Common myeloid progenitor, CD34-positive (primary cell): ENCODE measurements at regions not wholly inside any gene's neighbourhood (a gene's known extent, or its start where the extent isn't known, plus 50 kb on each side); places are given as distances from the start of the nearest gene placed in this dataset.
"Not testable (repeated sequence)": the region's sequence is repeated elsewhere in the genome, so short reads cannot be mapped to it uniquely, and the experiment has no call there.

Source experiments
- CTCF ChIA-PET: fragments of 350-600 bp; sonication (Branson Sonifier 250); formaldehyde crosslinking; loops from one replicate; lab custom pipeline; 2021; ENCODE audit warnings: antibody characterized with exemption; lab: Charles Lee
- POLR2A ChIA-PET: fragments of 350-600 bp; sonication (Branson Sonifier 250); formaldehyde crosslinking; loops from one replicate; lab custom pipeline; 2021; ENCODE audit warnings: antibody characterized with exemption; lab: Charles Lee
- DNase-seq, 3 donors: peaks; one replicate each; pipeline versions ENCODE4 v3.0.0 to v3.0.0-alpha.2; 2013
- H3K27ac ChIP-seq, 2 experiments: 1 replicate in 1 of 2; 2 replicates in 1 of 2; pipeline ENCODE4 v1.7.0; 2013; ENCODE audit warnings: inconsistent platforms in 2 of 2, low read length in 2 of 2, mild to moderate bottlenecking in 2 of 2, low read depth in 1 of 2, moderate library complexity in 1 of 2; ENCODE audit not compliant: severe bottlenecking in 2 of 2, insufficient read depth in 1 of 2, poor library complexity in 1 of 2
- H3K27me3 ChIP-seq, 5 experiments: replicated peaks in 2 of 5; 1 replicate in 3 of 5; 2 replicates in 2 of 5; pipeline versions ENCODE4 v1.6.1 to v1.7.0; 2013; ENCODE audit warnings: low read length in 4 of 5, mild to moderate bottlenecking in 2 of 5, moderate library complexity in 2 of 5, inconsistent platforms in 1 of 5; ENCODE audit not compliant: insufficient read depth in 5 of 5, control insufficient read depth in 4 of 5
- H3K36me3 ChIP-seq, 4 experiments: 1 replicate in 2 of 4; 2 replicates in 2 of 4; pipeline versions ENCODE4 v1.6.1 to v1.7.0; 2013; ENCODE audit warnings: low read length in 3 of 4, control low read depth in 1 of 4, mild to moderate bottlenecking in 1 of 4; ENCODE audit not compliant: control insufficient read depth in 4 of 4, insufficient read depth in 4 of 4
- H3K4me1 ChIP-seq, 4 experiments: 1 replicate in 3 of 4; 2 replicates in 1 of 4; pipeline versions ENCODE4 v1.6.1 to v1.7.1; 2013; ENCODE audit warnings: low read length in 3 of 4, mild to moderate bottlenecking in 3 of 4, control low read depth in 1 of 4, inconsistent platforms in 1 of 4, moderate library complexity in 1 of 4; ENCODE audit not compliant: control insufficient read depth in 4 of 4, insufficient read depth in 4 of 4; ENCODE audit errors: control extremely low read depth in 1 of 4
- H3K4me3 ChIP-seq, 7 experiments: 1 replicate in 4 of 7; 2 replicates in 3 of 7; pipeline versions ENCODE4 v1.5.1 to v1.7.0; 2013; ENCODE audit warnings: mild to moderate bottlenecking in 7 of 7, low read length in 6 of 7, moderate library complexity in 6 of 7, inconsistent platforms in 2 of 7, low read depth in 2 of 7, control low read depth in 1 of 7; ENCODE audit not compliant: insufficient read depth in 4 of 7, control insufficient read depth in 1 of 7; ENCODE audit errors: extremely low read depth in 1 of 7
- H3K9me3 ChIP-seq, 5 experiments: 1 replicate in 4 of 5; 2 replicates in 1 of 5; pipeline versions ENCODE4 v1.6.1 to v1.7.1; 2013; ENCODE audit warnings: low read length in 4 of 5, mild to moderate bottlenecking in 2 of 5, inconsistent platforms in 1 of 5, low read depth in 1 of 5, moderate library complexity in 1 of 5; ENCODE audit not compliant: control insufficient read depth in 4 of 5, insufficient read depth in 2 of 5; ENCODE audit errors: control extremely low read depth in 1 of 5
- WGBS: methylation state at CpG from one replicate; pipeline ENCODE4 v1.1.5; 2013; ENCODE audit not compliant: insufficient coverage; 5-methylcytosine and 5-hydroxymethylcytosine counted together

DNA sequence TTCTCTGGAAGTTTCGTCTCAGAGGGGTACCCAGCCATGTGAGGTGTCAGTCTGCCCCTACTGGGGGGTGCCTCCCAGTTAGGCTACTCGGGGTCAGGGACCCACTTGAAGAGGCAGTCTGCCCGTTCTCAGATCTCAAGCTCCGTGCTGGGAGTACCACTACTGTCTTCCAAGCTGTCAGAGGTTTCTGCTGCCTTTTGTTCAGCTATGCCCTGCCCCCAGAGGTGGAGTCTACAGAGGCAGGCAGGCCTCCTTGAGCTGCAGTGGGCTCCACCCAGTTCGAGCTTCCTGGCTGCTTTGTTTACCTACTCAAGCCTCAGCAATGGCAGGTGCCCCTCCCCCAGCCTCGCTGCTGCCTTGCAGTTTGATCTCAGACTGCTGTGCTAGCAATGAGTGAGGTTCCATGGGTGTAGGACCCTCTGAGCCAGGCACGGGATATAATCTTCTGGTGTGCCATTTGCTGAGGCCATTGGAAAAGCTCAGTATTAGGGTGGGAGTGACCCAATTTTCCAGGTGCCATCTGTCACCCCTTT is 71.0 kb upstream of the SH3GLB1 start:
- CTCF ChIA-PET, DNase-seq: not testable (repeated sequence)
- WGBS, result 92% methylated on average over 3 of the region's 7 CpGs

DNA sequence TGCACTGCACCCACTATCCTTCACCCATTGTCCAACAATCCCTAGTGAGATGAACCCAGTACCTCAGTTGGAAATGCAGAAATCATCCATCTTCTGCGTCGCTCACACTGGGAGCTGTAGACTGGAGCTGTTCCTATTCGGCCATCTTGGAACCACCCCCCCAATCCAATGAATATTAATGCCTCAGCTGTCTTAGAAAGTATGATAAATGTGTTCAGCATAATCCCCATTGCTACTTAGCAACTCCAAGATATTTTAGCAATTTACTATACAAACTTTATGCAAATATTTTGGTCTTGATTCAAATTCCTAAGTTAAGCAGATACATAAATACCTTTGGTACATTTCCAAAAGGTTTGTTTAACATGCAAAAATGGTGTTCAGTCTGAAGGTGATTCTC is 70.5 kb upstream of the SH3GLB1 start:
- ChIA-PET POLR2A (no interaction called here), CTCF (no interaction called here)
- Histone ChIP-seq H3K4me1 (no peaks in the 10 kb centered on the region), H3K4me3 (no peak overlapping the region), H3K9me3 (peaks cover 0 to 4% (median 0%) of the 10 kb centered on the region in 5 experiments), H3K36me3 (no peaks in the 10 kb centered on the region), H3K27ac (no peak overlapping the region), H3K27me3 (no peaks in the 10 kb centered on the region)
- no peak for DNase-seq
- no CpG with 5 or more reads among the region's 3 CpGs for WGBS

More for the DNA sequence above, 71.0 kb upstream of the SH3GLB1 start:
- POLR2A ChIA-PET, H3K9me3 ChIP-seq, H3K4me3 ChIP-seq, H3K36me3 ChIP-seq, H3K27ac ChIP-seq, H3K4me1 ChIP-seq, H3K27me3 ChIP-seq: not testable (repeated sequence)

DNA sequence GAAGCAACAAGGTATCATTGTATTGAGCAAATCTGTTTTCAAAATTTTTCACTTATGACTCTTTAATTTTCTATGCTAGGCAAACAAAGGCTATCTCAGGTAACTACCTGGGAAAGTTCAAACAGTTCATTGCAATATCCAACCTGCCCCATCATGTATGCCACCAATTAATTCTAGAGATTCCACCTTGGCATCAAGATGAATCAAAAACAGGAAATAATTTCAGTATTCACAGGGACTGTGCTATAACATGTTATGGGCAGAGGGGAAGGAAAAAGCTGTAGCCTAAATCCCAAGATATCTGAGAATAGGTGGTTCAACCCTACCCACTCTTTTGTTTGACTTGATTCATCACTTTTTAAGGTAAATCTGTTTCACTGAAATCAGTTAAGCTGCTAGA is 67.5 kb upstream of the SH3GLB1 start:
- no peaks in the 10 kb centered on the region for H3K36me3 ChIP-seq
- ChIA-PET POLR2A (no interaction called here), CTCF (no interaction called here)
- no peak overlapping the region for H3K27ac ChIP-seq
- no peaks in the 10 kb centered on the region for H3K9me3 ChIP-seq
- H3K4me1 ChIP-seq, result no peaks in the 10 kb centered on the region
- no peak for DNase-seq
- H3K4me3 ChIP-seq, result no peak overlapping the region
- H3K27me3 ChIP-seq, result no peaks in the 10 kb centered on the region

DNA sequence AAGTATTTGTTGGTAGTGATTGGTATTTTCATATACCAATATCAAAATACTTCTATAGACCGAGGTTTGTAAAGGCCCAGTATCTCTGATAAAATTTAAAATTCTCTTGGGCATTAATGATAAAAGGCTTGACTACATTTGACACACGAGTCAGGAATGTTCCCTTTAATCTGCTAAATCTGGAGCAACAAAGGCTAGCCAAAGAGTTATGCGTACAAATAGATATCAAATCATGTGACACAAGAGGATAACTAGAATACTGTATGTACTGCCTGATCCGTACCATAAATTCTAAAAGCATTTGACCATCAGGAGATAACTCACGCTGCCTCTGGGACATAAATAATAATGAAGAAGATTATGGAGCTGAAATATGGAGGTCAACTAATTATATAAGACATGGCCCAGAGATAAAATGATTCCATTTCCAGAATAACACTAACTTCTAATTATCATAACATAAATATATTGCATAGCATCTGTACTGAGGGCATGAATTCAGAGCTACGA is 64.2 kb upstream of the SH3GLB1 start:
- H3K4me1 ChIP-seq, result no peaks in the 10 kb centered on the region
- no peaks in the 10 kb centered on the region for H3K9me3 ChIP-seq
- no peak overlapping the region for H3K27ac ChIP-seq
- H3K36me3 ChIP-seq, result no peaks in the 10 kb centered on the region
- no peaks in the 10 kb centered on the region for H3K27me3 ChIP-seq
- DNase-seq, result no peak
- no peak overlapping the region for H3K4me3 ChIP-seq
- CTCF ChIA-PET, result no interaction called here
- WGBS, result 100% methylated on average over 1 of the region's 6 CpGs
- POLR2A ChIA-PET, result no interaction called here

DNA sequence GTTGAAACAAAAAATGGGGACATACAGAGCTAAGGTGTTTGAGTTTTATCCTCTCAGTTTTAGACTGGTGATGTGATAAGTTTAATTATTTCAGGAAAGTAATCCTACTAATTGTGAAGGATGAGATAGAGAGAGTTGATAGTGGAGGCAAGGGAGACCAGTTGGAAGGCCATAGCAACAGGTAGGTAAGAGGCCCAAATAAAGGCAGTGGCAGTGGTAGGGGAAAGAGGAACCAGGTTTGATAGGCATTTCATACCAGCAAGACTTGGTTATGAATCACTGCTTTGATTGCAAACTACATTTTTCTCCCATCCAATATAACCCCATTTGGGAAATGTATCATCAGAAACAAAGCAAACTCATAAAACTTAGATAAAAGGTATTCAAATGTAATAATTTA is 63.1 kb upstream of the SH3GLB1 start:
- no peak overlapping the region for H3K27ac ChIP-seq
- H3K9me3 ChIP-seq, result peaks cover 0 to under 1% (median 0%) of the 10 kb centered on the region in 5 experiments
- no peaks in the 10 kb centered on the region for H3K36me3 ChIP-seq
- H3K27me3 ChIP-seq, result no peaks in the 10 kb centered on the region
- POLR2A ChIA-PET, result no interaction called here
- no peak overlapping the region for H3K4me3 ChIP-seq
- DNase-seq, result peak in 1 of 3 donors; percentile 2
- no peaks in the 10 kb centered on the region for H3K4me1 ChIP-seq
- CTCF ChIA-PET, result interaction anchor here (1.4 kb wide), 1 partner anchor 18 kb away, joined by 3 read pairs; no protein-coding TSS in a partner anchor

DNA sequence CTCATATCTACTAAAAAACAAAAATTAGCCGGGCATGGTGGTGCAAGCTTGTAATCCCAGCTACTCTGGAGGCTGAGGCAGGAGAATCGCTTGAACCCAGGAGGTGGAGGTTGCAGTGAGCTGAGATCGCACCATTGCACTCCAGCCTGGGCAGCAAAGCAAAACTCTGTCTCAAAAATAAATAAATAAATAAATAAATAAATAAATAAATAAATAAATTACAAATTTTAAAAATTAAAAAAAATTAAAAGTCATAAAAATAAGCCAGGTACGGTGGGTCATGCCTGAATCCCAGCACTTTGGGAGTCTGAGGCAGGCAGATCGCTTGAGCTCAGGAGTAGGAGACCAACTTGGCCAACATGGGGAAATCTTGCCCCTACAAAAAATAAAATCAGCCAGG is 59.7 kb upstream of the SH3GLB1 start:
- H3K4me3 ChIP-seq, DNase-seq, POLR2A ChIA-PET, H3K9me3 ChIP-seq, H3K36me3 ChIP-seq, H3K4me1 ChIP-seq, H3K27ac ChIP-seq, H3K27me3 ChIP-seq, CTCF ChIA-PET: not testable (repeated sequence)
- WGBS, result 100% methylated on average over 3 of the region's 5 CpGs

DNA sequence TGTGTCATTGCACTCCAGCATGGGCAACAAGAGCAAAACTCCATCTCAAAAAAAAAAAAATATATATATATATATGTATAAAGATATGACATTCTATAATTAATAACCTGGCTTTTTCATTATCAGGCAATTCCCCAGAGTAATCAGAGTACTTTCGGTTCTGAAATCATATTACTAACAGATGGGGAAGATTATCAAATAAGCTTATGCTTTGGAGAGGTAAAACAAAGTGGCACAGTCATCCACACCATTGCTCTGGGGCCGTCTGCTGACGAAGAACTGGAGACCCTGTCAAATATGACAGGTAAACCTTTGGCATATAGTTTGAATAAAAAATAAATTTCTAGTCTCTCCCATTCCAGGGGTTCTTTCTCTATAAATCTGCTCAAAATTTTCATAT is 58.5 kb upstream of the SH3GLB1 start:
- H3K27ac ChIP-seq, result no peak overlapping the region
- CTCF ChIA-PET, result no interaction called here
- H3K9me3 ChIP-seq, result peaks cover 0 to 1% (median 0%) of the 10 kb centered on the region in 5 experiments
- H3K4me1 ChIP-seq, result no peaks in the 10 kb centered on the region
- DNase-seq, result no peak
- no CpG with 5 or more reads among the region's 3 CpGs for WGBS
- no peak overlapping the region for H3K4me3 ChIP-seq
- no peaks in the 10 kb centered on the region for H3K36me3 ChIP-seq
- no peaks in the 10 kb centered on the region for H3K27me3 ChIP-seq
- POLR2A ChIA-PET, result no interaction called here
